ENCODE measurements at regions not wholly inside any gene's neighbourhood (a gene's known extent, or its start where the extent isn't known, plus 50 kb on each side); places are given as distances from the start of the nearest gene placed in this dataset.

GRCh38 chr18:6546229-6546628, 131.5 kb upstream of the L3MBTL4 start:
- H3K27ac ChIP-seq: no peak overlapping the region
- ATAC-seq: no peak
- intact Hi-C loops (cut with DNase I): no loop called here

GRCh38 chr18:6547476-6547875, 132.8 kb upstream of the L3MBTL4 start:
- ATAC-seq: no peak
- TF ChIP-seq CTCF (IDR thresholded peaks at IDR 0.05): no peak
- intact Hi-C loops (cut with DNase I): no loop called here

More at GRCh38 chr18:6546229-6546628, 131.5 kb upstream of the L3MBTL4 start:
- no peak for TF ChIP-seq CTCF (IDR thresholded peaks at IDR 0.05)
- H3K4me1 ChIP-seq: no peaks in the 10 kb centered on the region
- DNase-seq: no peak
- no peaks in the 10 kb centered on the region for H3K9me3 ChIP-seq
- no peaks in the 10 kb centered on the region for H3K36me3 ChIP-seq
- no peaks in the 10 kb centered on the region for H3K27me3 ChIP-seq
- no peak overlapping the region for H3K4me3 ChIP-seq

GRCh38 chr18:6553234-6553900, 138.7 kb upstream of the L3MBTL4 start:
- ATAC-seq: no peak
- intact Hi-C loops (cut with DNase I): loop anchor here (10.0 kb wide), 1 partner anchor 331 kb away; no protein-coding TSS in a partner anchor
- Histone ChIP-seq H3K27me3 (no peaks in the 10 kb centered on the region), H3K36me3 (no peaks in the 10 kb centered on the region), H3K27ac (no peak overlapping the region), H3K4me3 (no peak overlapping the region), H3K9me3 (no peaks in the 10 kb centered on the region), H3K4me1 (no peaks in the 10 kb centered on the region)
- TF ChIP-seq CTCF (IDR thresholded peaks at IDR 0.05): no peak
- DNase-seq: no peak

More at GRCh38 chr18:6547476-6547875, 132.8 kb upstream of the L3MBTL4 start:
- Histone ChIP-seq H3K9me3 (no peaks in the 10 kb centered on the region), H3K27me3 (no peaks in the 10 kb centered on the region), H3K4me1 (no peaks in the 10 kb centered on the region), H3K27ac (no peak overlapping the region), H3K36me3 (no peaks in the 10 kb centered on the region), H3K4me3 (no peak overlapping the region)
- no peak for DNase-seq

- intact Hi-C loops (cut with DNase I): loop anchor here (10.0 kb wide), 1 partner anchor 328 kb away; no protein-coding TSS in a partner anchor
- peaks cover 6% of the 10 kb centered on the region for H3K4me1 ChIP-seq
Observed at GRCh38 chr18:6557057-6557769, 142.5 kb upstream of the L3MBTL4 start.

GRCh38 chr18:6557770-6558248, 143.1 kb upstream of the L3MBTL4 start:
- no peak for TF ChIP-seq CTCF (IDR thresholded peaks at IDR 0.05)
- Histone ChIP-seq H3K4me1 (peaks cover 8% of the 10 kb centered on the region), H3K27me3 (no peaks in the 10 kb centered on the region), H3K36me3 (no peaks in the 10 kb centered on the region), H3K27ac (no peak overlapping the region), H3K9me3 (no peaks in the 10 kb centered on the region), H3K4me3 (no peak overlapping the region)
- intact Hi-C loops (cut with DNase I): loop anchor here (10.0 kb wide), 1 partner anchor 327 kb away; no protein-coding TSS in a partner anchor
- no peak for ATAC-seq
- DNase-seq: no peak

More at GRCh38 chr18:6557057-6557769, 142.5 kb upstream of the L3MBTL4 start:
- no peaks in the 10 kb centered on the region for H3K27me3 ChIP-seq
- ATAC-seq (no peak), DNase-seq (no peak)
- no peaks in the 10 kb centered on the region for H3K9me3 ChIP-seq
- H3K27ac ChIP-seq: no peak overlapping the region
- TF ChIP-seq CTCF (IDR thresholded peaks at IDR 0.05): no peak
- H3K36me3 ChIP-seq: no peaks in the 10 kb centered on the region
- no peak overlapping the region for H3K4me3 ChIP-seq
